ENCODE measurements at regions not wholly inside any gene's neighbourhood (a gene's known extent, or its start where the extent isn't known, plus 50 kb on each side); places are given as distances from the start of the nearest gene placed in this dataset.

GRCh38 chr15:60251300-60252070 lies 146.3 kb downstream of the ANXA2 start:
- TF ChIP-seq POLR2A (IDR thresholded peaks at IDR 0.05; ENCODE audit: low read length) (no peak), GATA1 (IDR thresholded peaks at IDR 0.05; ENCODE audit: low read depth, low read length) (no peak)

Data from erythroblast (primary cell).